SK-N-SH (cell line): ENCODE measurements at regions not wholly inside any gene's neighbourhood (a gene's known extent, or its start where the extent isn't known, plus 50 kb on each side); places are given as distances from the start of the nearest gene placed in this dataset.

Experiments
- CTCF ChIA-PET: fragments of 300-600, 350-600 bp; formaldehyde crosslinking; extraction: SDS; loops from one replicate; lab custom pipeline; 2021; lab: Yijun Ruan, JAX
- POLR2A ChIA-PET: fragments of 350-600 bp; sonication (Branson Sonifier 250); formaldehyde crosslinking; extraction: SDS; loops from one replicate; lab custom pipeline; 2020; ENCODE audit warnings: antibody characterized with exemption, inconsistent platforms; lab: Yijun Ruan, JAX
- DNase-seq: peaks from one replicate; pipeline ENCODE4 v3.0.0; 2012
- H2AFZ ChIP-seq: fragments of 200-600 bp; sonication (generic); 2 replicates; pipeline ENCODE4 v1.8.1; 2016; ENCODE audit warnings: antibody characterized with exemption, mild to moderate bottlenecking, low read depth
- H3F3A ChIP-seq: fragments of 200-600 bp; sonication (generic); replicated peaks from 2 replicates; pipeline ENCODE3; 2016; ENCODE audit warnings: antibody characterized with exemption, mild to moderate bottlenecking; ENCODE audit not compliant: insufficient read depth
- H3K27ac ChIP-seq, 2 experiments: fragments of 200-500 bp in 1 of 2; fragments of 200-600 bp in 1 of 2; sonication (Bioruptor generic) in 1 of 2; sonication (generic), shearing (Covaris generic) in 1 of 2; 2 replicates each; pipeline versions ENCODE4 v1.5.1 to v1.6.1; 2014 to 2016; ENCODE audit warnings: low read depth in 2 of 2, inconsistent platforms in 1 of 2, low read length in 1 of 2, mild to moderate bottlenecking in 1 of 2, mixed read lengths in 1 of 2
- H3K27me3 ChIP-seq: fragments of 200-600 bp; sonication (generic), shearing (Covaris generic); 2 replicates; pipeline ENCODE4 v1.6.1; 2016; ENCODE audit warnings: mixed run types; ENCODE audit not compliant: insufficient read depth
- H3K36me3 ChIP-seq, 2 experiments: fragments of 200-500 bp in 1 of 2; fragments of 200-600 bp in 1 of 2; sonication (Bioruptor generic) in 1 of 2; sonication (generic) in 1 of 2; replicated peaks in 1 of 2; 2 replicates each; pipeline versions ENCODE3 to v1.5.1; 2014 to 2016; ENCODE audit warnings: low read length in 1 of 2, mild to moderate bottlenecking in 1 of 2; ENCODE audit not compliant: insufficient read depth in 2 of 2, control insufficient read depth in 1 of 2
- H3K4me1 ChIP-seq, 2 experiments: fragments of 200-500 bp in 1 of 2; fragments of 200-600 bp in 1 of 2; sonication (Bioruptor generic) in 1 of 2; sonication (generic), shearing (Covaris generic) in 1 of 2; 2 replicates each; pipeline versions ENCODE4 v1.5.1 to v1.6.1; 2014 to 2016; ENCODE audit warnings: low read depth in 1 of 2, low read length in 1 of 2, mixed run types in 1 of 2; ENCODE audit not compliant: insufficient read depth in 2 of 2, control insufficient read depth in 1 of 2
- H3K4me2 ChIP-seq: fragments of 200-600 bp; sonication (generic), shearing (Covaris generic); 2 replicates; pipeline ENCODE4 v1.6.1; 2017; ENCODE audit warnings: mixed run types
- H3K4me3 ChIP-seq, 2 experiments: fragments of 200-500 bp in 1 of 2; fragments of 200-600 bp in 1 of 2; sonication (Bioruptor generic) in 1 of 2; sonication (generic), shearing (Covaris generic) in 1 of 2; 2 replicates each; pipeline versions ENCODE4 v1.5.1 to v1.8.1; 2014 to 2016; ENCODE audit warnings: low read depth in 2 of 2, inconsistent platforms in 1 of 2, low read length in 1 of 2, mild to moderate bottlenecking in 1 of 2, mixed read lengths in 1 of 2, moderate library complexity in 1 of 2
- H3K79me2 ChIP-seq: fragments of 200-600 bp; sonication (generic); 2 replicates; pipeline ENCODE4 v1.8.1; 2017; ENCODE audit warnings: mild to moderate bottlenecking; ENCODE audit not compliant: insufficient read depth
- H3K9ac ChIP-seq: fragments of 200-600 bp; sonication (generic); 2 replicates; pipeline ENCODE4 v1.6.1; 2017; ENCODE audit warnings: mixed run types
- H3K9me2 ChIP-seq: fragments of 200-600 bp; sonication (generic); 2 replicates; pipeline ENCODE4 v1.6.1; 2017; ENCODE audit warnings: mixed run types
- H3K9me3 ChIP-seq: fragments of 200-600 bp; sonication (generic); 2 replicates; pipeline ENCODE4 v1.6.1; 2017; ENCODE audit warnings: mixed run types, mild to moderate bottlenecking, moderate library complexity
- H4K20me1 ChIP-seq: fragments of 200-600 bp; sonication (generic); 2 replicates; pipeline ENCODE4 v1.6.1; 2017; ENCODE audit warnings: mild to moderate bottlenecking, mixed run types; ENCODE audit not compliant: insufficient read depth
- ELF1 ChIP-seq: IDR thresholded peaks from 2 replicates; pipeline ENCODE4 v1.4.0; 2012
- EP300 ChIP-seq, 2 experiments: IDR thresholded peaks; 2 replicates each; pipeline versions ENCODE4 v1.4.0 to v1.6.1; 2012; ENCODE audit warnings: borderline replicate concordance in 1 of 2, low read depth in 1 of 2, low read length in 1 of 2
- EZH2phosphoT487 ChIP-seq: fragments of 200-600 bp; sonication (generic); IDR thresholded peaks from 2 replicates; pipeline ENCODE4 v1.6.1; 2017; ENCODE audit warnings: low read depth, mixed run types, mild to moderate bottlenecking, antibody characterized with exemption, moderate library complexity, borderline replicate concordance
- FOXM1 ChIP-seq: IDR thresholded peaks from 2 replicates; pipeline ENCODE4 v1.4.0; 2012; ENCODE audit warnings: low read depth, mild to moderate bottlenecking
- GABPA ChIP-seq: IDR thresholded peaks from 2 replicates; pipeline ENCODE4 v1.4.0; 2012; ENCODE audit warnings: low read depth, mild to moderate bottlenecking
- GATA2 ChIP-seq: sonication (generic); formaldehyde crosslinking; IDR thresholded peaks from 2 replicates; pipeline ENCODE4 v1.5.0; 2020; ENCODE audit warnings: mild to moderate bottlenecking, missing genetic modification reagents
- JUND ChIP-seq: IDR thresholded peaks from 2 replicates; pipeline ENCODE4 v1.4.0; 2012
- MEF2A ChIP-seq: IDR thresholded peaks from 2 replicates; pipeline ENCODE4 v1.4.0; 2012; ENCODE audit warnings: low read depth, borderline replicate concordance
- MXI1 ChIP-seq: IDR thresholded peaks from 2 replicates; pipeline ENCODE4 v1.6.1; 2012; ENCODE audit warnings: mild to moderate bottlenecking, low read depth, low read length, improper control_type of control experiment
- NFIC ChIP-seq: IDR thresholded peaks from 2 replicates; pipeline ENCODE4 v1.4.0; 2012; ENCODE audit warnings: borderline replicate concordance
- POLR2AphosphoS5 ChIP-seq: IDR thresholded peaks from 2 replicates; pipeline ENCODE4 v1.6.1; 2012; ENCODE audit warnings: low read depth, low read length
- RAD21 ChIP-seq: IDR thresholded peaks from 2 replicates; pipeline ENCODE4 v1.6.1; 2012; ENCODE audit warnings: mild to moderate bottlenecking, low read length
- RCOR1 ChIP-seq: fragments of 150-350 bp; IDR thresholded peaks from 2 replicates; pipeline ENCODE4 v1.6.1; 2017; ENCODE audit warnings: antibody characterized with exemption, low read length
- RFX5 ChIP-seq: IDR thresholded peaks from 2 replicates; pipeline ENCODE4 v1.6.1; 2012; ENCODE audit warnings: mild to moderate bottlenecking, improper control_type of control experiment, low read length
- RXRA ChIP-seq: IDR thresholded peaks from 2 replicates; pipeline ENCODE4 v1.4.0; 2012; ENCODE audit warnings: low read depth, mild to moderate bottlenecking, borderline replicate concordance
- SIN3A ChIP-seq: IDR thresholded peaks from 2 replicates; pipeline ENCODE4 v1.6.1; 2012; ENCODE audit warnings: low read depth, mild to moderate bottlenecking, low read length, moderate library complexity, borderline replicate concordance
- SMC3 ChIP-seq: IDR thresholded peaks from 2 replicates; pipeline ENCODE4 v1.6.1; 2012; ENCODE audit warnings: low read depth, low read length, improper control_type of control experiment
- TAF1 ChIP-seq: IDR thresholded peaks from 2 replicates; pipeline ENCODE4 v1.6.1; 2012; ENCODE audit warnings: low read depth, mild to moderate bottlenecking, low read length, moderate library complexity, borderline replicate concordance
- TCF12 ChIP-seq: IDR thresholded peaks from 2 replicates; pipeline ENCODE4 v1.4.0; 2012
- YY1 ChIP-seq: IDR thresholded peaks from 2 replicates; pipeline ENCODE4 v1.4.0; 2012; ENCODE audit warnings: low read depth, mild to moderate bottlenecking
- WGBS: methylation state at CpG from one replicate; pipeline ENCODE4 v1.1.6; 2017; ENCODE audit warnings: low lambda C conversion rate; 5-methylcytosine and 5-hydroxymethylcytosine counted together
- TF ChIP-seq, protein P1 (sequence below): IDR thresholded peaks from 2 replicates; pipeline ENCODE4 v1.4.0; 2012; ENCODE audit warnings: low read depth
- TF ChIP-seq, protein P2 (sequence below): IDR thresholded peaks from 2 replicates; pipeline ENCODE4; 2012
- TF ChIP-seq, protein P3 (sequence below): fragments of 150-350 bp; IDR thresholded peaks from 2 replicates; pipeline ENCODE4 v1.6.1; 2017; ENCODE audit warnings: antibody characterized with exemption, low read length, low read depth, borderline replicate concordance
- TF ChIP-seq, protein P4 (sequence below): IDR thresholded peaks from 2 replicates; pipeline ENCODE4 v1.4.0; 2012; ENCODE audit warnings: low read depth, borderline replicate concordance
- TF ChIP-seq, protein P5 (sequence below): IDR thresholded peaks from 2 replicates; pipeline ENCODE4 v1.4.0; 2012; ENCODE audit warnings: low read depth, borderline replicate concordance

- no peak overlapping the region for H2AFZ ChIP-seq
- TF ChIP-seq, protein P1, sequence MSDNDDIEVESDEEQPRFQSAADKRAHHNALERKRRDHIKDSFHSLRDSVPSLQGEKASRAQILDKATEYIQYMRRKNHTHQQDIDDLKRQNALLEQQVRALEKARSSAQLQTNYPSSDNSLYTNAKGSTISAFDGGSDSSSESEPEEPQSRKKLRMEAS, result no peak
- TF ChIP-seq SIN3A (no peak), GATA2 (CRISPR knock-in tag) (no peak), RAD21 (no peak), RCOR1 (no peak), GABPA (no peak)
- TF ChIP-seq, protein P2, sequence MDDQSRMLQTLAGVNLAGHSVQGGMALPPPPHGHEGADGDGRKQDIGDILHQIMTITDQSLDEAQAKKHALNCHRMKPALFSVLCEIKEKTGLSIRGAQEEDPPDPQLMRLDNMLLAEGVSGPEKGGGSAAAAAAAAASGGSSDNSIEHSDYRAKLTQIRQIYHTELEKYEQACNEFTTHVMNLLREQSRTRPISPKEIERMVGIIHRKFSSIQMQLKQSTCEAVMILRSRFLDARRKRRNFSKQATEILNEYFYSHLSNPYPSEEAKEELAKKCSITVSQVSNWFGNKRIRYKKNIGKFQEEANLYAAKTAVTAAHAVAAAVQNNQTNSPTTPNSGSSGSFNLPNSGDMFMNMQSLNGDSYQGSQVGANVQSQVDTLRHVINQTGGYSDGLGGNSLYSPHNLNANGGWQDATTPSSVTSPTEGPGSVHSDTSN, result no peak
- H3K4me2 ChIP-seq, result no peak overlapping the region
- ChIA-PET POLR2A (no interaction called here), CTCF (interaction anchor here (1.8 to 7.8 kb wide), 3 partner anchors 9 to 75 kb away, joined by 4 to 201 read pairs (median 81); partner anchors contain the start of gene FOXI1)
- no peaks in the 10 kb centered on the region for H3K9me3 ChIP-seq
- H3K9ac ChIP-seq, result no peak overlapping the region
- H3K4me1 ChIP-seq, result peaks cover 0 to 31% of the 10 kb centered on the region in 2 experiments; a peak in 2 of 4 replicates
- no peaks in the 10 kb centered on the region for H4K20me1 ChIP-seq
- no peaks in the 10 kb centered on the region for H3F3A ChIP-seq
- 71% methylated on average over 7 of the region's 7 CpGs for WGBS
- no peaks in the 10 kb centered on the region for H3K27me3 ChIP-seq
- no peaks in the 10 kb centered on the region for H3K36me3 ChIP-seq
- no peak overlapping the region for H3K27ac ChIP-seq
- H3K79me2 ChIP-seq, result no peaks in the 10 kb centered on the region
- H3K9me2 ChIP-seq, result no peaks in the 10 kb centered on the region
- H3K4me3 ChIP-seq, result no peak overlapping the region
- no peak for DNase-seq
Measured at GRCh38 chr5:170179626-170180025, 53.2 kb upstream of the C5orf58 start.

GRCh38 chr5:170181902-170182301 lies 50.9 kb upstream of the C5orf58 start:
- peak; percentile 70 for DNase-seq
- H3K4me2 ChIP-seq, result no peak overlapping the region
- 90% methylated on average over 2 of the region's 2 CpGs for whole genome bisulfite sequencing
- H3K9me2 ChIP-seq, result no peaks in the 10 kb centered on the region
- no peaks in the 10 kb centered on the region for H3K36me3 ChIP-seq
- H3F3A ChIP-seq, result no peaks in the 10 kb centered on the region
- H3K27me3 ChIP-seq, result no peaks in the 10 kb centered on the region
- H2AFZ ChIP-seq, result no peak overlapping the region
- ChIA-PET POLR2A (no interaction called here), CTCF (interaction anchor here (0.8 to 7.8 kb wide), 13 partner anchors 10 to 480 kb away, joined by 3 to 201 read pairs (median 9); partner anchors contain the start of genes FOXI1 and INSYN2B)
- H3K4me1 ChIP-seq, result peaks cover 0 to 31% of the 10 kb centered on the region in 2 experiments; a peak in 2 of 4 replicates
- no peaks in the 10 kb centered on the region for H3K9me3 ChIP-seq
- no peak overlapping the region for H3K4me3 ChIP-seq
- peak overlapping the region in 1 of 2 experiments; percentile 85; a peak in 2 of 4 replicates for H3K27ac ChIP-seq
- H3K9ac ChIP-seq, result no peak overlapping the region
- no peaks in the 10 kb centered on the region for H4K20me1 ChIP-seq
- H3K79me2 ChIP-seq, result no peaks in the 10 kb centered on the region
- TF ChIP-seq TAF1 (no peak), POLR2AphosphoS5 (no peak), RXRA (no peak), RFX5 (no peak), MEF2A (no peak), JUND (no peak), FOXM1 (no peak), TCF12 (0 out of 2 replicates have a peak, but pooled peaks have one; percentile 5), YY1 (no peak), SIN3A (no peak), EP300 (IDR thresholded peaks at IDR 0.05; ENCODE audit: borderline replicate concordance in 1 of 2, low read depth in 1 of 2, low read length in 1 of 2) (peak in 1 of 2 experiments; percentile 78; a peak in 2 of 4 replicates), SMC3 (no peak), MXI1 (no peak), NFIC (no peak), RAD21 (peak; percentile 18; the same call in 1 of the 2 replicates), ELF1 (no peak), EZH2phosphoT487 (no peak)
- TF ChIP-seq, protein P3, sequence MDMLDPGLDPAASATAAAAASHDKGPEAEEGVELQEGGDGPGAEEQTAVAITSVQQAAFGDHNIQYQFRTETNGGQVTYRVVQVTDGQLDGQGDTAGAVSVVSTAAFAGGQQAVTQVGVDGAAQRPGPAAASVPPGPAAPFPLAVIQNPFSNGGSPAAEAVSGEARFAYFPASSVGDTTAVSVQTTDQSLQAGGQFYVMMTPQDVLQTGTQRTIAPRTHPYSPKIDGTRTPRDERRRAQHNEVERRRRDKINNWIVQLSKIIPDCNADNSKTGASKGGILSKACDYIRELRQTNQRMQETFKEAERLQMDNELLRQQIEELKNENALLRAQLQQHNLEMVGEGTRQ, result no peak
- TF ChIP-seq, protein P1, result no peak
- TF ChIP-seq, protein P4, sequence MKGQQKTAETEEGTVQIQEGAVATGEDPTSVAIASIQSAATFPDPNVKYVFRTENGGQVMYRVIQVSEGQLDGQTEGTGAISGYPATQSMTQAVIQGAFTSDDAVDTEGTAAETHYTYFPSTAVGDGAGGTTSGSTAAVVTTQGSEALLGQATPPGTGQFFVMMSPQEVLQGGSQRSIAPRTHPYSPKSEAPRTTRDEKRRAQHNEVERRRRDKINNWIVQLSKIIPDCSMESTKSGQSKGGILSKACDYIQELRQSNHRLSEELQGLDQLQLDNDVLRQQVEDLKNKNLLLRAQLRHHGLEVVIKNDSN, result no peak
- TF ChIP-seq, protein P5, sequence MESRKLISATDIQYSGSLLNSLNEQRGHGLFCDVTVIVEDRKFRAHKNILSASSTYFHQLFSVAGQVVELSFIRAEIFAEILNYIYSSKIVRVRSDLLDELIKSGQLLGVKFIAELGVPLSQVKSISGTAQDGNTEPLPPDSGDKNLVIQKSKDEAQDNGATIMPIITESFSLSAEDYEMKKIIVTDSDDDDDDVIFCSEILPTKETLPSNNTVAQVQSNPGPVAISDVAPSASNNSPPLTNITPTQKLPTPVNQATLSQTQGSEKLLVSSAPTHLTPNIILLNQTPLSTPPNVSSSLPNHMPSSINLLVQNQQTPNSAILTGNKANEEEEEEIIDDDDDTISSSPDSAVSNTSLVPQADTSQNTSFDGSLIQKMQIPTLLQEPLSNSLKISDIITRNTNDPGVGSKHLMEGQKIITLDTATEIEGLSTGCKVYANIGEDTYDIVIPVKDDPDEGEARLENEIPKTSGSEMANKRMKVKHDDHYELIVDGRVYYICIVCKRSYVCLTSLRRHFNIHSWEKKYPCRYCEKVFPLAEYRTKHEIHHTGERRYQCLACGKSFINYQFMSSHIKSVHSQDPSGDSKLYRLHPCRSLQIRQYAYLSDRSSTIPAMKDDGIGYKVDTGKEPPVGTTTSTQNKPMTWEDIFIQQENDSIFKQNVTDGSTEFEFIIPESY, result no peak
